ENCODE measurements at regions not wholly inside any gene's neighbourhood (a gene's known extent, or its start where the extent isn't known, plus 50 kb on each side); places are given as distances from the start of the nearest gene placed in this dataset.

DNA sequence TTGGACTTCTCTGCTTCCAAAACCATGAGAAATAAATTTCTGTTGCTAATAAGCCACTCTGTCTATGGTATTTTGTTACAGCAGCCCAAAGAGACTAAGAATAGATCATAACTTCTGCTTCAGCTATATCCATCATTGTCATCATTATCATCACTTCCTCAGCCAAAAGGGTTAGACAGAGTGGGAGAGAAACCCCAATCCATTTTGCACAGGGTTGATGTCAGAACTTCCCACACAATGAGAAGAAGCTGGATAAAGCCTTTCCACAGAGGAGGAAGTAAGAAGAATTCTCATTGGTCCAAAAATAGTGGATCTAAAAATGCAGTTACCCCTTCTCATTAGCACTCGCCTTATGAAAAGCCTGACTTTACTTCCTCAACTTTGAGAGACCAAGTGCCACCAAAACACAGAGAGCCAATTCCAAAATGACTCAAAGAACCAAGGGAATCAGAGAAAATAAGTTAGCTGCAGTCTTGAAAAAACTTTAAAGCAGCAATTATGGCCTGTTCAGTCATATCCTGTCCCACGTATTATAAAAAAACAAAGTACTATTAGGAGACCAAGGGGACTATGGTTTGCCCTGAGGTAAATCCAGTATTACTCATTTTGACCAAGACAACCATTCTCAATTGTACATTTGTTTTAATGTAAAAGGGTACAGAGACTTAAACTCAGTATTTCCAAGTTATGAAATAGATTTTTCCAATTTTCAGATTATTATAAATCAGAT lies 80.2 kb downstream of the WNT5A start:
- H3K4me3 Mint-ChIP-seq (ENCODE audit: unreplicated experiment), result no peak overlapping the region
- no peak overlapping the region for H3K27ac Mint-ChIP-seq (ENCODE audit: unreplicated experiment)
- no peaks in the 10 kb centered on the region for H3K9me3 Mint-ChIP-seq (ENCODE audit: unreplicated experiment)
- H3K27me3 Mint-ChIP-seq (ENCODE audit: unreplicated experiment), result no peaks in the 10 kb centered on the region
- peaks cover 28% of the 10 kb centered on the region for H3K4me1 Mint-ChIP-seq (ENCODE audit: unreplicated experiment)
- TF ChIP-seq, protein P1, sequence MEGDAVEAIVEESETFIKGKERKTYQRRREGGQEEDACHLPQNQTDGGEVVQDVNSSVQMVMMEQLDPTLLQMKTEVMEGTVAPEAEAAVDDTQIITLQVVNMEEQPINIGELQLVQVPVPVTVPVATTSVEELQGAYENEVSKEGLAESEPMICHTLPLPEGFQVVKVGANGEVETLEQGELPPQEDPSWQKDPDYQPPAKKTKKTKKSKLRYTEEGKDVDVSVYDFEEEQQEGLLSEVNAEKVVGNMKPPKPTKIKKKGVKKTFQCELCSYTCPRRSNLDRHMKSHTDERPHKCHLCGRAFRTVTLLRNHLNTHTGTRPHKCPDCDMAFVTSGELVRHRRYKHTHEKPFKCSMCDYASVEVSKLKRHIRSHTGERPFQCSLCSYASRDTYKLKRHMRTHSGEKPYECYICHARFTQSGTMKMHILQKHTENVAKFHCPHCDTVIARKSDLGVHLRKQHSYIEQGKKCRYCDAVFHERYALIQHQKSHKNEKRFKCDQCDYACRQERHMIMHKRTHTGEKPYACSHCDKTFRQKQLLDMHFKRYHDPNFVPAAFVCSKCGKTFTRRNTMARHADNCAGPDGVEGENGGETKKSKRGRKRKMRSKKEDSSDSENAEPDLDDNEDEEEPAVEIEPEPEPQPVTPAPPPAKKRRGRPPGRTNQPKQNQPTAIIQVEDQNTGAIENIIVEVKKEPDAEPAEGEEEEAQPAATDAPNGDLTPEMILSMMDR (IDR thresholded peaks at IDR 0.05), result no peak
- no peak for DNase-seq (ENCODE audit: extremely low spot score, unreplicated experiment)
- no peaks in the 10 kb centered on the region for H3K36me3 Mint-ChIP-seq (ENCODE audit: unreplicated experiment)

DNA sequence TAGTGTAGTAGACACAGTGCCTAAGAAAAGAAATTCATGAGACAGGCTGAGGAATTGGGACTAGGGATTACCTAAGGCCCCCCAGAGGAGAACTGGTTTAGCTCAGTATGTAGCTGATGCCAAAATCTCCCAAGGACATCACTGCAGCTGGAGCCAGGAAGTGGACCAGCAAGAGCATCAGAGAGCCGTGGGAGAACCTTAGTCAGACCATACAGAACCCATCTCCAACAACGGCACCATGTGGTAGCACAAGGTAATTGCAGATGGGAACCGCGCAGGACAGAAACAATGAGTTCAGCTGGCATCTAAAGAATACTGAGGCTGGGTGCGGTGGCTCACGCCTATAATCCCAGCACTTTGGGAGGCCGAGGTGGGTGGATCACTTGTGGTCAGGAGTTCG lies 81.7 kb downstream of the WNT5A start:
- no peaks in the 10 kb centered on the region for H3K9me3 Mint-ChIP-seq (ENCODE audit: unreplicated experiment)
- TF ChIP-seq, protein P1 (IDR thresholded peaks at IDR 0.05), result no peak
- H3K27me3 Mint-ChIP-seq (ENCODE audit: unreplicated experiment), result no peaks in the 10 kb centered on the region
- DNase-seq (ENCODE audit: extremely low spot score, unreplicated experiment), result no peak
- H3K4me1 Mint-ChIP-seq (ENCODE audit: unreplicated experiment), result peaks cover 28% of the 10 kb centered on the region
- H3K36me3 Mint-ChIP-seq (ENCODE audit: unreplicated experiment), result no peaks in the 10 kb centered on the region
- no peak overlapping the region for H3K27ac Mint-ChIP-seq (ENCODE audit: unreplicated experiment)
- no peak overlapping the region for H3K4me3 Mint-ChIP-seq (ENCODE audit: unreplicated experiment)

DNA sequence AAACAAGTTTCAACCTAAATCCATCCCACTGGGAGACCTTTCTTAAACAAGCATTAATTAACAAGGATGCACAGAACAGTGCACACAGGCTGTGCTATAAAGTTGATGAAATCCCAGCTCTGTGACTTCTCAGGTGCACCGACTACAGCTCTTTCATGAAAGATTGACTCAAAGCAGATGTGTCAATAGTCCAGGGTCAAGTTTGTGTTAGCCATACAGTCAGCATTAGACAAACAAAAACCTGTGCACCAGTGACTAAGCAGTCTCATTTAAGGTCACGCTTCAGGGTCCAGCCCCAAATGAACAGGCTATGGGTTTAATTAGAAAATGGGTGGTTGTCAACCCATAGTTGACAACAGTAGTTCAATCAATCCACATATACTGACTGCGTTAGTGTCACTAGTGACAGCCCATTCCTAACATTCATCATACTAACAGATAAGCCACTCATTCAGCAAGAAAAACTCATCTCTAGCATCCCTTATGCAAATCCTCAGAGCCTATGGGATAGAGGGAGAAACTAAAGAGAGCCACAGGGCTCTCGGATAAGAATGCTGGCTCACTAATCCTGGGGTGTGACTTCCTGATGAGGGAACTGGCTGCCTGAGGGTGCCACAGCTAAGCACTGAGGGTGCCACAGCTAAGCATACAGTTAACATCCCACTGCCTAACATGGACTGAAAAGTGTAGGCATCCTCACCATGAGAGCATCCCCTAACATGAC lies 84.1 kb downstream of the WNT5A start:
- Mint-ChIP-seq H3K4me3 (ENCODE audit: unreplicated experiment) (no peak overlapping the region), H3K36me3 (ENCODE audit: unreplicated experiment) (no peaks in the 10 kb centered on the region), H3K27ac (ENCODE audit: unreplicated experiment) (no peak overlapping the region), H3K27me3 (ENCODE audit: unreplicated experiment) (peaks cover 12% of the 10 kb centered on the region), H3K9me3 (ENCODE audit: unreplicated experiment) (no peaks in the 10 kb centered on the region), H3K4me1 (ENCODE audit: unreplicated experiment) (peaks cover 17% of the 10 kb centered on the region)
- TF ChIP-seq, protein P1 (IDR thresholded peaks at IDR 0.05), result no peak
- DNase-seq (ENCODE audit: extremely low spot score, unreplicated experiment), result no peak

DNA sequence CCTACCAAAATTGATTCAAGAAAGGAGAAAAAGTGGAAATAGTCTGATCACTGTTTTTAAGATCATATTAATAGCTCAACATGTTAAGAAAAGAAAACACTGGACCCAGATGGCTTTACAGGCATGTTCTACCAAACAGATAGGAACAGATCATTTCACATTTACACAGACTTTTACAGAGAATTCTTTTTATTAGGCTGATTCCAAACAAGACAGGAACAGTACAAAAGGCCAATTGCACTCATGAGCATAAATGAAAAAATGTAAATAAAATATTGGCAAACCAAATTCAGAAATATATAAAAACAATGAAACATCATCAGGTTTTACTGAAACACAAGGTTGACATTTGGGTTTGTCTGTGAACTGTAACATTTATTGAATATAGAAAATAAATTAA lies 106.5 kb downstream of the WNT5A start:
- no peaks in the 10 kb centered on the region for H3K36me3 Mint-ChIP-seq (ENCODE audit: unreplicated experiment)
- peaks cover 13% of the 10 kb centered on the region for H3K27me3 Mint-ChIP-seq (ENCODE audit: unreplicated experiment)
- H3K4me1 Mint-ChIP-seq (ENCODE audit: unreplicated experiment), result no peaks in the 10 kb centered on the region
- no peak overlapping the region for H3K27ac Mint-ChIP-seq (ENCODE audit: unreplicated experiment)
- no peak overlapping the region for H3K4me3 Mint-ChIP-seq (ENCODE audit: unreplicated experiment)
- TF ChIP-seq, protein P1 (IDR thresholded peaks at IDR 0.05), result no peak
- DNase-seq (ENCODE audit: extremely low spot score, unreplicated experiment), result no peak
- no peaks in the 10 kb centered on the region for H3K9me3 Mint-ChIP-seq (ENCODE audit: unreplicated experiment)

DNA sequence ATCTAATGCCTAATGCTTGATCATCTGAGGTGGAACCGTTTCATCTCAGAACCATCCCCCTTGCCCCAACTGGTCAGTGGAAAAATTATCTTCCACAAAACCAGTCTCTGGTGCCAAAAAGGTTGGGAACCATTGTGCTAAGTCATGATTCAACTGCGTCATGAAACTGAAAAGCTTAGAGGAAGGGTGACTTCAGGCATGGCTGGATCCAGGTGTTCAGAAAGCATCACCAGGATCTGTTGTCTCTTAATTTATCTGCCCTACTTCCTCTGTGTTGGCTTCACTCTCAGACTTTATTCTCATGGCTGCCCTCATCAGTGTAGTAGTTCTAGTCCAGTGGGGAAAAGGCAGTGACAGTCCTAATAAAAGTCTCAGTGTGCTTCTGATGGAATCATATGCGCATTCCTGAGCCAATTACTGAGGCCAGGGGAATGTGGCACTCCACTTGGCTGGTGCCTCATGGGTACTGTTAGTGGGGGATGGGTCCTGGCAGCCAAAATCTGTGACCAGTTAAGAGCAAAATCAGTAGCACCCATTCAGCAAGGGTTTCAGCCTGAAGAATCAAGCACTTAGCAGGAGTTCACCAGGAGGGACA lies 110.3 kb downstream of the WNT5A start:
- TF ChIP-seq, protein P1 (IDR thresholded peaks at IDR 0.05), result no peak
- Mint-ChIP-seq H3K36me3 (ENCODE audit: unreplicated experiment) (no peaks in the 10 kb centered on the region), H3K27ac (ENCODE audit: unreplicated experiment) (no peak overlapping the region), H3K27me3 (ENCODE audit: unreplicated experiment) (peaks cover 4% of the 10 kb centered on the region), H3K9me3 (ENCODE audit: unreplicated experiment) (no peaks in the 10 kb centered on the region), H3K4me1 (ENCODE audit: unreplicated experiment) (no peaks in the 10 kb centered on the region), H3K4me3 (ENCODE audit: unreplicated experiment) (no peak overlapping the region)
- no peak for DNase-seq (ENCODE audit: extremely low spot score, unreplicated experiment)

All from osteocyte (in vitro differentiated cells).